IMR-90 (cell line): ENCODE measurements at regions not wholly inside any gene's neighbourhood (a gene's known extent, or its start where the extent isn't known, plus 50 kb on each side); places are given as distances from the start of the nearest gene placed in this dataset.

Source experiments
- ATAC-seq: fragments of 200-7000 bp; cut with Tn5 transposase; 2 replicates; pipeline ENCODE4 v1.9.1; 2020; ENCODE audit warnings: low read depth, mild to moderate bottlenecking, moderate library complexity
- BruUV-seq: library from RNA; stranded (reverse); fragments of 400-500 nt; replicated peaks from 2 replicates; lab custom pipeline; 2021; lab: Mats Ljungman, UMichigan
- CTCF ChIA-PET: fragments of 300-600 bp; formaldehyde crosslinking; extraction: SDS; loops from one replicate; lab custom pipeline; 2021; ENCODE audit warnings: antibody characterized with exemption; lab: Yijun Ruan, JAX
- POLR2A ChIA-PET: fragments of 300-600 bp; sonication (Branson Sonifier 250); formaldehyde crosslinking; loops from one replicate; lab custom pipeline; 2022; ENCODE audit warnings: antibody characterized with exemption; ENCODE audit not compliant: unreplicated experiment; lab: Charles Lee
- DNase-seq: peaks from one replicate; pipeline ENCODE4 v3.0.0; 2013
- H2AFZ ChIP-seq: replicated peaks from 2 replicates; pipeline ENCODE3; 2013; ENCODE audit warnings: low read length, mild to moderate bottlenecking; ENCODE audit not compliant: poor library complexity
- H2AK5ac ChIP-seq: 2 replicates; pipeline ENCODE4 v1.6.1; 2013; ENCODE audit warnings: low read depth, low read length, inconsistent platforms
- H2AK9ac ChIP-seq: replicated peaks from 2 replicates; pipeline ENCODE3; 2013; ENCODE audit warnings: mild to moderate bottlenecking, low read depth, low read length, moderate library complexity; ENCODE audit not compliant: poor library complexity
- H2BK120ac ChIP-seq: 2 replicates; pipeline ENCODE4 v1.6.1; 2013; ENCODE audit warnings: low read depth, low read length, inconsistent platforms
- H2BK15ac ChIP-seq: 3 replicates; pipeline ENCODE4 v1.6.1; 2013; ENCODE audit warnings: low read depth, low read length, inconsistent platforms
- H2BK20ac ChIP-seq: 2 replicates; pipeline ENCODE4 v1.6.1; 2013; ENCODE audit warnings: low read depth, mild to moderate bottlenecking, inconsistent platforms, low read length, moderate library complexity
- H2BK5ac ChIP-seq: 2 replicates; pipeline ENCODE4 v1.6.1; 2013; ENCODE audit warnings: mild to moderate bottlenecking, low read depth, low read length, inconsistent platforms; ENCODE audit not compliant: poor library complexity, severe bottlenecking
- H3K14ac ChIP-seq: replicated peaks from 2 replicates; pipeline ENCODE4 v1.6.1; 2013; ENCODE audit warnings: low read depth, low read length, inconsistent platforms
- H3K18ac ChIP-seq: 2 replicates; pipeline ENCODE4 v1.6.1; 2013; ENCODE audit warnings: low read depth, low read length, control low read depth
- H3K23ac ChIP-seq: 2 replicates; pipeline ENCODE4 v1.6.1; 2013; ENCODE audit warnings: low read depth, low read length, inconsistent platforms
- H3K27ac ChIP-seq: 2 replicates; pipeline ENCODE4 v1.5.1; 2013; ENCODE audit warnings: mild to moderate bottlenecking, control low read depth, low read length; ENCODE audit not compliant: insufficient read depth
- H3K27me3 ChIP-seq: 2 replicates; pipeline ENCODE4 v1.6.1; 2013; ENCODE audit warnings: low read length; ENCODE audit not compliant: control insufficient read depth, insufficient read depth
- H3K36me3 ChIP-seq: 2 replicates; pipeline ENCODE4 v1.6.1; 2013; ENCODE audit warnings: low read length, mixed read lengths; ENCODE audit not compliant: control insufficient read depth, insufficient read depth
- H3K4ac ChIP-seq: 2 replicates; pipeline ENCODE4 v1.6.1; 2013; ENCODE audit warnings: low read depth, low read length, inconsistent platforms
- H3K4me1 ChIP-seq: 2 replicates; pipeline ENCODE4 v1.6.1; 2013; ENCODE audit warnings: low read length, mixed read lengths; ENCODE audit not compliant: control insufficient read depth, insufficient read depth
- H3K4me2 ChIP-seq: 2 replicates; pipeline ENCODE4 v1.6.1; 2013; ENCODE audit warnings: low read depth, mild to moderate bottlenecking, control low read depth, low read length, moderate library complexity
- H3K4me3 ChIP-seq: 2 replicates; pipeline ENCODE4 v1.5.1; 2013; ENCODE audit warnings: low read depth, mild to moderate bottlenecking, control low read depth, low read length, moderate library complexity; ENCODE audit not compliant: insufficient read depth
- H3K56ac ChIP-seq: 2 replicates; pipeline ENCODE4 v1.6.1; 2013; ENCODE audit warnings: low read length, inconsistent platforms; ENCODE audit not compliant: insufficient read depth; ENCODE audit errors: extremely low read depth
- H3K79me1 ChIP-seq, 2 experiments: 2 replicates each; pipeline ENCODE4 v1.6.1; 2013; ENCODE audit warnings: low read length in 2 of 2, inconsistent platforms in 1 of 2, low read depth in 1 of 2
- H3K9ac ChIP-seq: 2 replicates; pipeline ENCODE4 v1.6.1; 2013; ENCODE audit warnings: low read depth, low read length, control low read depth
- H3K9me1 ChIP-seq: 2 replicates; pipeline ENCODE4 v1.6.1; 2013; ENCODE audit warnings: low read length, inconsistent platforms; ENCODE audit not compliant: insufficient read depth
- H3K9me3 ChIP-seq: 2 replicates; pipeline ENCODE4 v1.6.1; 2013; ENCODE audit warnings: low read length; ENCODE audit not compliant: control insufficient read depth, insufficient read depth
- H4K20me1 ChIP-seq: 2 replicates; pipeline ENCODE4 v1.6.1; 2013; ENCODE audit warnings: low read length, inconsistent platforms; ENCODE audit not compliant: insufficient read depth
- H4K5ac ChIP-seq: 2 replicates; pipeline ENCODE4 v1.6.1; 2013; ENCODE audit warnings: mild to moderate bottlenecking, low read depth, low read length, control low read depth
- H4K8ac ChIP-seq, 2 experiments: 2 replicates each; pipeline ENCODE4 v1.6.1; 2013; ENCODE audit warnings: low read depth in 2 of 2, low read length in 2 of 2, control low read depth in 1 of 2, inconsistent platforms in 1 of 2
- H4K91ac ChIP-seq: 2 replicates; pipeline ENCODE4 v1.6.1; 2013; ENCODE audit warnings: low read depth, low read length, inconsistent platforms; ENCODE audit not compliant: insufficient read depth
- BHLHE40 ChIP-seq: fragments of 150-350 bp; IDR thresholded peaks from 2 replicates; pipeline ENCODE4 v1.6.1; 2016; ENCODE audit warnings: mild to moderate bottlenecking, low read depth, low read length
- CEBPB ChIP-seq: IDR thresholded peaks from 2 replicates; pipeline ENCODE4 v1.6.1; 2012; ENCODE audit warnings: low read depth, low read length, improper control_type of control experiment
- CHD1 ChIP-seq: IDR thresholded peaks from 2 replicates; pipeline ENCODE4 v1.6.1; 2012; ENCODE audit warnings: low read depth, low read length, improper control_type of control experiment
- FOS ChIP-seq: fragments of 150-350 bp; IDR thresholded peaks from 2 replicates; pipeline ENCODE4 v1.6.1; 2016; ENCODE audit warnings: low read depth, low read length
- MAZ ChIP-seq: IDR thresholded peaks from 2 replicates; pipeline ENCODE4 v1.6.1; 2012; ENCODE audit warnings: low read depth, mild to moderate bottlenecking, low read length, improper control_type of control experiment, moderate library complexity, borderline replicate concordance
- MXI1 ChIP-seq: IDR thresholded peaks from 2 replicates; pipeline ENCODE4 v1.6.1; 2012; ENCODE audit warnings: low read depth, mild to moderate bottlenecking, low read length, moderate library complexity, borderline replicate concordance
- NFE2L2 ChIP-seq: fragments of 150-350 bp; IDR thresholded peaks from 2 replicates; pipeline ENCODE4 v1.6.1; 2016; ENCODE audit warnings: low read depth, mild to moderate bottlenecking, low read length
- POLR2A ChIP-seq: IDR thresholded peaks from 2 replicates; pipeline ENCODE4 v1.6.1; 2012; ENCODE audit warnings: mild to moderate bottlenecking, low read depth, low read length
- RAD21 ChIP-seq: IDR thresholded peaks from 2 replicates; pipeline ENCODE4 v1.6.1; 2012; ENCODE audit warnings: low read length, improper control_type of control experiment
- RCOR1 ChIP-seq: IDR thresholded peaks from 2 replicates; pipeline ENCODE4 v1.6.1; 2012; ENCODE audit warnings: mild to moderate bottlenecking, low read length, improper control_type of control experiment; ENCODE audit not compliant: insufficient replicate concordance
- RFX5 ChIP-seq: IDR thresholded peaks from 2 replicates; pipeline ENCODE4 v1.8.0; 2012; ENCODE audit warnings: low read depth, mild to moderate bottlenecking, low read length, moderate library complexity
- SMC3 ChIP-seq: fragments of 150-350 bp; IDR thresholded peaks from 2 replicates; pipeline ENCODE4 v1.6.1; 2016; ENCODE audit warnings: low read depth, mild to moderate bottlenecking, antibody characterized with exemption, low read length, moderate library complexity
- WGBS, 2 experiments: methylation state at CpG; one replicate each; pipeline versions ENCODE4 v1.1.5 to v1.1.7; 2013; ENCODE audit warnings: missing lambda C conversion rate in 2 of 2; ENCODE audit not compliant: insufficient read length in 1 of 2; ENCODE audit errors: extremely low coverage in 2 of 2; 5-methylcytosine and 5-hydroxymethylcytosine counted together
- dilution Hi-C: fragments of 300-500 bp; cut with HindIII; formaldehyde crosslinking; loops from one replicate; pipeline ENCODE4 v1.14.3; 2018; ENCODE audit warnings: low sequenced_read_pairs; ENCODE audit not compliant: unreplicated experiment
- in situ Hi-C: fragments of 300-500 bp; cut with MboI; formaldehyde crosslinking; loops from 3 replicates; pipeline ENCODE4 v1.14.3; 2019; ENCODE audit warnings: low sequenced_read_pairs, inconsistent platforms, mixed read lengths
- intact Hi-C: fragments of 100-400 bp; cut with micrococcal nuclease; formaldehyde crosslinking; loops from 2 replicates; pipeline ENCODE4 v1.10.0; 2022
- TF ChIP-seq, protein P1 (sequence below): fragments of 150-350 bp; IDR thresholded peaks from 2 replicates; pipeline ENCODE4 v1.6.1; 2017; ENCODE audit warnings: mild to moderate bottlenecking, antibody characterized with exemption, low read length, low read depth
- TF ChIP-seq, protein P2 (sequence below): conservative IDR thresholded peaks from 2 replicates; pipeline ENCODE4 v1.5.1; 2012; ENCODE audit warnings: mild to moderate bottlenecking, low read depth, low read length, improper control_type of control experiment
- TF ChIP-seq, protein P3 (sequence below): fragments of 150-350 bp; IDR thresholded peaks from 2 replicates; pipeline ENCODE4 v1.6.1; 2016; ENCODE audit warnings: low read depth, mild to moderate bottlenecking, low read length, moderate library complexity, borderline replicate concordance

DNA sequence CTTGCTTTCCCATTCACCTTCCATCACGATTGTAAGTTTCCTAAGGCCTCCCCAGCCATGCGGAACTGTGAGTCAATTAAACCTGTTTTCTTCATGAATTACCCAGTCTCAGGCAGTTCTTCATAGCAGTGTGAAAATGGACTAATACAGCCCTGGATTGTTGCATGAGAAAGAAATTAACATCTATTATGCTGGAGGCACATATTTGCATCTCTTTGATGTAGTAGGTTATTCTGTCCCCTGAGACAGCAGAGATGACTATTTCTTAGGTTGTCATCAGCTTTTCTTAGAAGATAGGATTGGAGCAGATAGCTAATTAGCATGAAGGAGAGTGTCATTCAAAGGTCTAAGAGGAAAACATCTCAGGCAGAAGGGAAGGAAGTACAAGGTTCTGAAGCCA lies 166.2 kb downstream of the OMA1 start:
- no CpG with 5 or more reads among the region's 2 CpGs for WGBS, 2 experiments
- Histone ChIP-seq H3K4me2 (no peak overlapping the region), H3K4me3 (no peak overlapping the region), H3K9me1 (no peaks in the 10 kb centered on the region), H2BK120ac (no peak overlapping the region), H3K18ac (no peak overlapping the region), H2AK9ac (no peak overlapping the region), H4K8ac (no peak overlapping the region), H3K27me3 (no peaks in the 10 kb centered on the region), H3K23ac (no peak overlapping the region), H2BK5ac (no peak overlapping the region), H3K14ac (no peak overlapping the region), H3K4ac (no peak overlapping the region), H3K36me3 (no peaks in the 10 kb centered on the region), H3K4me1 (no peaks in the 10 kb centered on the region), H3K27ac (no peak overlapping the region), H2BK20ac (no peak overlapping the region), H3K9me3 (no peaks in the 10 kb centered on the region), H3K56ac (no peak overlapping the region), H4K20me1 (no peaks in the 10 kb centered on the region), H3K9ac (no peak overlapping the region), H2AFZ (no peak overlapping the region), H4K91ac (no peak overlapping the region), H2AK5ac (no peak overlapping the region), H2BK15ac (no peak overlapping the region), H4K5ac (no peak overlapping the region), H3K79me1 (no peaks in the 10 kb centered on the region)
- CTCF ChIA-PET: no interaction called here
- TF ChIP-seq, protein P1, sequence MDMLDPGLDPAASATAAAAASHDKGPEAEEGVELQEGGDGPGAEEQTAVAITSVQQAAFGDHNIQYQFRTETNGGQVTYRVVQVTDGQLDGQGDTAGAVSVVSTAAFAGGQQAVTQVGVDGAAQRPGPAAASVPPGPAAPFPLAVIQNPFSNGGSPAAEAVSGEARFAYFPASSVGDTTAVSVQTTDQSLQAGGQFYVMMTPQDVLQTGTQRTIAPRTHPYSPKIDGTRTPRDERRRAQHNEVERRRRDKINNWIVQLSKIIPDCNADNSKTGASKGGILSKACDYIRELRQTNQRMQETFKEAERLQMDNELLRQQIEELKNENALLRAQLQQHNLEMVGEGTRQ: no peak
- no peak for TF ChIP-seq POLR2A
- no peak for TF ChIP-seq BHLHE40
- no peak for TF ChIP-seq RFX5
- TF ChIP-seq RAD21: no peak
- TF ChIP-seq CEBPB: no peak
- no peak for TF ChIP-seq CHD1
- no peak for TF ChIP-seq MAZ
- TF ChIP-seq SMC3: no peak
- TF ChIP-seq FOS: no peak
- no peak for TF ChIP-seq RCOR1
- TF ChIP-seq, protein P2, sequence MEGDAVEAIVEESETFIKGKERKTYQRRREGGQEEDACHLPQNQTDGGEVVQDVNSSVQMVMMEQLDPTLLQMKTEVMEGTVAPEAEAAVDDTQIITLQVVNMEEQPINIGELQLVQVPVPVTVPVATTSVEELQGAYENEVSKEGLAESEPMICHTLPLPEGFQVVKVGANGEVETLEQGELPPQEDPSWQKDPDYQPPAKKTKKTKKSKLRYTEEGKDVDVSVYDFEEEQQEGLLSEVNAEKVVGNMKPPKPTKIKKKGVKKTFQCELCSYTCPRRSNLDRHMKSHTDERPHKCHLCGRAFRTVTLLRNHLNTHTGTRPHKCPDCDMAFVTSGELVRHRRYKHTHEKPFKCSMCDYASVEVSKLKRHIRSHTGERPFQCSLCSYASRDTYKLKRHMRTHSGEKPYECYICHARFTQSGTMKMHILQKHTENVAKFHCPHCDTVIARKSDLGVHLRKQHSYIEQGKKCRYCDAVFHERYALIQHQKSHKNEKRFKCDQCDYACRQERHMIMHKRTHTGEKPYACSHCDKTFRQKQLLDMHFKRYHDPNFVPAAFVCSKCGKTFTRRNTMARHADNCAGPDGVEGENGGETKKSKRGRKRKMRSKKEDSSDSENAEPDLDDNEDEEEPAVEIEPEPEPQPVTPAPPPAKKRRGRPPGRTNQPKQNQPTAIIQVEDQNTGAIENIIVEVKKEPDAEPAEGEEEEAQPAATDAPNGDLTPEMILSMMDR: no peak
- TF ChIP-seq, protein P3, sequence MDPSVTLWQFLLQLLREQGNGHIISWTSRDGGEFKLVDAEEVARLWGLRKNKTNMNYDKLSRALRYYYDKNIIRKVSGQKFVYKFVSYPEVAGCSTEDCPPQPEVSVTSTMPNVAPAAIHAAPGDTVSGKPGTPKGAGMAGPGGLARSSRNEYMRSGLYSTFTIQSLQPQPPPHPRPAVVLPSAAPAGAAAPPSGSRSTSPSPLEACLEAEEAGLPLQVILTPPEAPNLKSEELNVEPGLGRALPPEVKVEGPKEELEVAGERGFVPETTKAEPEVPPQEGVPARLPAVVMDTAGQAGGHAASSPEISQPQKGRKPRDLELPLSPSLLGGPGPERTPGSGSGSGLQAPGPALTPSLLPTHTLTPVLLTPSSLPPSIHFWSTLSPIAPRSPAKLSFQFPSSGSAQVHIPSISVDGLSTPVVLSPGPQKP: no peak
- TF ChIP-seq NFE2L2: no peak
- no peak for TF ChIP-seq MXI1
- dilution Hi-C loops: no loop called here
- no peak for ATAC-seq
- POLR2A ChIA-PET: no interaction called here
- BruUV-seq: no TSS peak
- DNase-seq: no peak
- in situ Hi-C loops: no loop called here
- intact Hi-C loops: no loop called here
